ENCODE measurements at regions not wholly inside any gene's neighbourhood (a gene's known extent, or its start where the extent isn't known, plus 50 kb on each side); places are given as distances from the start of the nearest gene placed in this dataset.

DNA sequence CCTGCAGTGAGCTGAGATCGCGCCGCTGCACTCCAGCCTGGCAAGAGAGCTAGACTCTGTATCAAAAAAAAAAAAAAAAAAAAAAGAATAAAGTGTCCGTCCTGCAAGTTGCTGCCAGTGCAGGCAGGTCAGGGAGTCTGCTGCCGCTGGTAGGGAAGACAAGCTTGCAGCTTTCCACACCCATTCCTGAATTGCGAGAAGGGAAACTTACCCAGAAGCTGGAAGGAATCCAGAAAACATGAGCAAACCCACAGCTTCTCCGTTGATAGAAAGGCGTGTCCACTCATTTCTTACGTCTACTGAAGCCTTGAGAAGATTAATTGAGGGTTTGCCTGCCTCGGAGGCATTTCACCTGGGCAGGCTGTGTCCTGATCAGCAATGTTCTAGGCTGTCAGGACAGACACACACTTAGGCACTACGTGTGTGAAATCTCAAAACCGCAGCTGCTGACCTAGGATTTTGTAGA is 61.6 kb upstream of the DSP start:
- no peak for DNase-seq
- Histone ChIP-seq H3K27ac (peak overlapping the region; percentile 63 to 85 (median 79)), H3K4me3 (no peak overlapping the region), H3K9me3 (no peaks in the 10 kb centered on the region), H3K4me1 (peaks cover 0 to 22% (median 0%) of the 10 kb centered on the region in 3 donors), H3K36me3 (no peaks in the 10 kb centered on the region), H3K27me3 (no peaks in the 10 kb centered on the region)
- no peak for TF ChIP-seq CTCF (IDR thresholded peaks at IDR 0.05)
- TF ChIP-seq POLR2A (IDR thresholded peaks at IDR 0.05) = peak in 2 of 4 donors; percentile 14 to 37
- WGBS, 2 donors = 12 to 15% methylated on average over 8 to 9 of the region's 12 CpGs
- intact Hi-C loops (cut with DNase I) = no loop called here

DNA sequence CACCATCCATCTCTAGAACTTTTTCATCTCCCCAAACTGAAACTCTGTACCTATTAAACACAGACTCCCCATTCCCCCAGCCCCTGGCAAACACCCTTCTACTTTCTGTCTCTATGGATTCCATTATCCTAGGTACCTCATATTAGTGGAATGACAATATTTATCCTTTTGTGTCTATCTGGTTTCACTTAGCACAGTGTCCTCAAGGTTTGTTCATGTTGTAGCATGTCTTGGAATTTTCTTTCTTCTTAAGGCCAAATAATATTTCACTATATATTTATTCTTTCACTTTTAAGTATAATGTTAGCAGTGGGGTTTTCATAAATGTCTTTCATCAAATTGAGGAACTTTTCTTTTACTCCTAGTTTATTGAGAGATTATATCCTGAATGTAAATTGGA is 56.8 kb upstream of the DSP start:
- TF ChIP-seq POLR2A (IDR thresholded peaks at IDR 0.05) = no peak
- TF ChIP-seq CTCF (IDR thresholded peaks at IDR 0.05) = no peak
- H3K27me3 ChIP-seq = no peaks in the 10 kb centered on the region
- no peak for DNase-seq
- peak overlapping the region in 1 of 4 donors; percentile 25 for H3K27ac ChIP-seq
- peaks cover 0 to 23% (median 0%) of the 10 kb centered on the region in 3 donors for H3K4me1 ChIP-seq
- H3K4me3 ChIP-seq = no peak overlapping the region
- intact Hi-C loops (cut with DNase I) = no loop called here
- no peaks in the 10 kb centered on the region for H3K9me3 ChIP-seq
- H3K36me3 ChIP-seq = no peaks in the 10 kb centered on the region

- Histone ChIP-seq H3K27ac (no peak overlapping the region), H3K9me3 (no peaks in the 10 kb centered on the region), H3K36me3 (no peaks in the 10 kb centered on the region), H3K27me3 (no peaks in the 10 kb centered on the region), H3K4me3 (no peak overlapping the region), H3K4me1 (peaks cover 0 to 11% (median 0%) of the 10 kb centered on the region in 3 donors)
- TF ChIP-seq CTCF (IDR thresholded peaks at IDR 0.05) (no peak), POLR2A (IDR thresholded peaks at IDR 0.05) (no peak)
- 83 to 93% methylated on average over 3 of the region's 3 CpGs for WGBS, 2 donors
- intact Hi-C loops (cut with DNase I) = no loop called here
- no peak for DNase-seq
Observed at GRCh38 chr6:7486951-7487350, 54.5 kb upstream of the DSP start.

DNA sequence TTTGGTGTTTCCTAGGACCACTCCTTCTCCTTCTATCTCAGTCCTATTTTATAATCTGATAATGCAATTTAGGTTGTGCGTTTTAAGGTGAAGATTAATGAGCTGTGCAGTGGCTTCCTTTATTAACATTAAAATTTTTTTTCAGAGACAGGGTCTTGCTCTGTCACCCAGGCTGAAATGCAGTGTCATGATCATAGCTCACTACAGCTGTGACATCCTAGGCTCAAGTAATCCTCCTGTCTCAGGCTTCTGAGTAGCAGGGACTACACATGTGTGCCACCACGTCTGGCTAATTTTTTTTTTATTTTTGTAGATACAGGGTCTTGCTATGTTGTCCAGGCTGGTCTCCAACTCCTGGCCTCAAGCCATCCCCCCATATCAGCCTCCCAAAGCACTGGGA is 53.0 kb upstream of the DSP start:
- DNase-seq = no peak
- Histone ChIP-seq H3K27ac (no peak overlapping the region), H3K4me1 (peaks cover 0 to 11% (median 0%) of the 10 kb centered on the region in 3 donors), H3K9me3 (no peaks in the 10 kb centered on the region), H3K36me3 (no peaks in the 10 kb centered on the region), H3K4me3 (no peak overlapping the region), H3K27me3 (no peaks in the 10 kb centered on the region)
- 71 to 85% methylated on average over 2 of the region's 2 CpGs for WGBS, 2 donors
- TF ChIP-seq POLR2A (IDR thresholded peaks at IDR 0.05) (no peak), CTCF (IDR thresholded peaks at IDR 0.05) (no peak)
- intact Hi-C loops (cut with DNase I) = no loop called here

DNA sequence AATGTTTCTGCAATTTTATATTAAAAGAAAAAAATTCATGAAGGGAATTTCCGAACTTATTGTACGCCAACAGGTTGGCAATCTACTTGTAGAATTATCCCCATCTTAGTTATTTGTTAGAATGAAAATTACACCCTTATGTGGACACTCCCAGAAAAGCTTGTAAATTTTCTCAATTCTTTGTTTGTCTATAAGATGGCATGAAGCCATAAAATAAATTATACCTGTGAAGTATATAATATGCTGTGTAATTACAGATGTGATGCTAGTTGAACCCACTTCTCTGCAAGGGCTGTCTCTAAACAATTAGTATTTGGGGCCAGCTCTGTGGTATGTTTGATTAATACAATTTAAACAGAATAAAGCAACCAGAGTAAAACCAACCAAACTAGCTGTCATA is 52.1 kb upstream of the DSP start:
- no peak for DNase-seq
- no peaks in the 10 kb centered on the region for H3K9me3 ChIP-seq
- H3K27me3 ChIP-seq = no peaks in the 10 kb centered on the region
- no peak overlapping the region for H3K27ac ChIP-seq
- no peaks in the 10 kb centered on the region for H3K36me3 ChIP-seq
- 33 to 54% methylated on average over 2 of the region's 2 CpGs for WGBS, 2 donors
- TF ChIP-seq CTCF (IDR thresholded peaks at IDR 0.05) (no peak), POLR2A (IDR thresholded peaks at IDR 0.05) (no peak)
- no peak overlapping the region for H3K4me3 ChIP-seq
- H3K4me1 ChIP-seq = peaks cover 0 to 11% (median 0%) of the 10 kb centered on the region in 3 donors
- intact Hi-C loops (cut with DNase I) = no loop called here
